WTC11 (cell line): ENCODE measurements at regions not wholly inside any gene's neighbourhood (a gene's known extent, or its start where the extent isn't known, plus 50 kb on each side); places are given as distances from the start of the nearest gene placed in this dataset.

ENCODE experiments used
- ATAC-seq: fragments of 200-7000 bp; cut with Tn5 transposase; 2 replicates; pipeline ENCODE4 v1.10.0; 2021; ENCODE audit warnings: mild to moderate bottlenecking, moderate library complexity
- CTCF ChIA-PET: fragments of 300-600 bp; sonication (Branson Sonifier 250); formaldehyde crosslinking; loops from one replicate; lab custom pipeline; 2021; ENCODE audit warnings: antibody characterized with exemption; lab: Charles Lee
- POLR2A ChIA-PET: fragments of 350-600 bp; sonication (Branson Sonifier 250); formaldehyde crosslinking; loops from one replicate; lab custom pipeline; 2021; ENCODE audit warnings: antibody characterized with exemption; lab: Charles Lee
- DNase-seq: peaks from one replicate; pipeline ENCODE4 v3.0.0; 2021; ENCODE audit warnings: low spot score
- H3K27ac Mint-ChIP-seq: 2 replicates; pipeline ENCODE4 v1.8.0; 2021; ENCODE audit warnings: mixed read lengths
- H3K27me3 Mint-ChIP-seq: 2 replicates; pipeline ENCODE4 v1.8.0; 2021; ENCODE audit warnings: low read depth, mild to moderate bottlenecking, moderate library complexity, mixed read lengths
- H3K36me3 Mint-ChIP-seq: 2 replicates; pipeline ENCODE4 v1.8.0; 2021; ENCODE audit warnings: mixed read lengths
- H3K4me1 Mint-ChIP-seq: 2 replicates; pipeline ENCODE4 v1.8.0; 2022; ENCODE audit warnings: mixed read lengths
- H3K4me3 Mint-ChIP-seq: 2 replicates; pipeline ENCODE4 v1.8.0; 2021; ENCODE audit warnings: mild to moderate bottlenecking, moderate library complexity, mixed read lengths
- H3K9me3 Mint-ChIP-seq: 2 replicates; pipeline ENCODE4 v1.8.0; 2021; ENCODE audit warnings: mixed read lengths
- ATF1 ChIP-seq: sonication (generic); formaldehyde crosslinking; IDR thresholded peaks from 2 replicates; pipeline ENCODE4 v1.8.1; 2023; ENCODE audit warnings: mild to moderate bottlenecking, moderate library complexity, missing genetic modification reagents
- CBFB ChIP-seq: sonication (generic); formaldehyde crosslinking; IDR thresholded peaks from 2 replicates; pipeline ENCODE4 v1.8.1; 2022; ENCODE audit warnings: mild to moderate bottlenecking, low read depth, missing genetic modification reagents
- EMX1 ChIP-seq: fragments of 250-450 bp; sonication (Bioruptor Pico); IDR thresholded peaks from 2 replicates; pipeline ENCODE4 v1.8.0; 2021; ENCODE audit warnings: mild to moderate bottlenecking
- ESRRA ChIP-seq: sonication (generic); formaldehyde crosslinking; IDR thresholded peaks from 2 replicates; pipeline ENCODE4 v1.8.1; 2022; ENCODE audit warnings: mild to moderate bottlenecking, missing genetic modification reagents, borderline replicate concordance
- JAZF1 ChIP-seq: fragments of 250-450 bp; sonication (Bioruptor Pico); IDR thresholded peaks from 2 replicates; pipeline ENCODE4 v1.9.0; 2021; ENCODE audit warnings: moderate library complexity, mild to moderate bottlenecking, inconsistent platforms
- OVOL2 ChIP-seq: fragments of 250-450 bp; sonication (Bioruptor Pico); IDR thresholded peaks from 2 replicates; pipeline ENCODE4 v1.9.0; 2021; ENCODE audit warnings: mild to moderate bottlenecking, borderline replicate concordance
- PRRX2 ChIP-seq: fragments of 250-450 bp; sonication (Bioruptor Pico); IDR thresholded peaks from 2 replicates; pipeline ENCODE4 v1.8.0; 2021; ENCODE audit warnings: mild to moderate bottlenecking
- SMAD4 ChIP-seq: sonication (generic); formaldehyde crosslinking; IDR thresholded peaks from 2 replicates; pipeline ENCODE4 v1.8.0; 2022; ENCODE audit warnings: mild to moderate bottlenecking, missing genetic modification reagents
- SP1 ChIP-seq: sonication (generic); formaldehyde crosslinking; conservative IDR thresholded peaks from 2 replicates; pipeline ENCODE4 v1.8.1; 2022; ENCODE audit warnings: missing genetic modification reagents
- TEAD1 ChIP-seq: sonication (generic); formaldehyde crosslinking; IDR thresholded peaks from 2 replicates; pipeline ENCODE4 v1.8.0; 2022; ENCODE audit warnings: mild to moderate bottlenecking, missing genetic modification reagents
- TP53 ChIP-seq: sonication (generic); formaldehyde crosslinking; IDR thresholded peaks from 2 replicates; pipeline ENCODE4 v1.8.1; 2023; ENCODE audit warnings: mild to moderate bottlenecking, missing genetic modification reagents
- ZBTB21 ChIP-seq: sonication (generic); formaldehyde crosslinking; IDR thresholded peaks from 2 replicates; pipeline ENCODE4 v1.8.1; 2023; ENCODE audit warnings: mild to moderate bottlenecking, missing genetic modification reagents, borderline replicate concordance
- TF ChIP-seq, protein P1 (sequence below): sonication (generic); formaldehyde crosslinking; IDR thresholded peaks from 2 replicates; pipeline ENCODE4 v1.8.0; 2022; ENCODE audit warnings: mild to moderate bottlenecking, missing genetic modification reagents
- TF ChIP-seq, protein P2 (sequence below): sonication (generic); formaldehyde crosslinking; IDR thresholded peaks from 2 replicates; pipeline ENCODE4 v1.8.1; 2022; ENCODE audit warnings: mild to moderate bottlenecking, missing genetic modification reagents, moderate library complexity, borderline replicate concordance
- TF ChIP-seq, protein P3 (sequence below): fragments of 250-450 bp; sonication (Bioruptor Pico); conservative IDR thresholded peaks from 2 replicates; pipeline ENCODE4 v1.9.0; 2021; ENCODE audit warnings: mild to moderate bottlenecking
- TF ChIP-seq, protein P4 (sequence below): sonication (generic); formaldehyde crosslinking; conservative IDR thresholded peaks from 2 replicates; pipeline ENCODE4 v1.8.1; 2022; ENCODE audit warnings: mild to moderate bottlenecking, missing genetic modification reagents
- TF ChIP-seq, protein P5 (sequence below): sonication (generic); formaldehyde crosslinking; IDR thresholded peaks from 2 replicates; pipeline ENCODE4 v1.8.1; 2023; ENCODE audit warnings: mild to moderate bottlenecking, missing genetic modification reagents
- TF ChIP-seq, protein P6 (sequence below): fragments of 250-450 bp; sonication (Bioruptor Pico); IDR thresholded peaks from 2 replicates; pipeline ENCODE4 v1.9.0; 2021; ENCODE audit warnings: mild to moderate bottlenecking
- TF ChIP-seq, protein P7 (sequence below): fragments of 250-450 bp; sonication (Bioruptor Pico); IDR thresholded peaks from 2 replicates; pipeline ENCODE4 v1.9.0; 2021; ENCODE audit warnings: mild to moderate bottlenecking
- TF ChIP-seq, protein P8 (sequence below): fragments of 250-450 bp; sonication (Bioruptor Pico); IDR thresholded peaks from 2 replicates; pipeline ENCODE4 v2.1.2; 2022; ENCODE audit warnings: mild to moderate bottlenecking, moderate library complexity

DNA sequence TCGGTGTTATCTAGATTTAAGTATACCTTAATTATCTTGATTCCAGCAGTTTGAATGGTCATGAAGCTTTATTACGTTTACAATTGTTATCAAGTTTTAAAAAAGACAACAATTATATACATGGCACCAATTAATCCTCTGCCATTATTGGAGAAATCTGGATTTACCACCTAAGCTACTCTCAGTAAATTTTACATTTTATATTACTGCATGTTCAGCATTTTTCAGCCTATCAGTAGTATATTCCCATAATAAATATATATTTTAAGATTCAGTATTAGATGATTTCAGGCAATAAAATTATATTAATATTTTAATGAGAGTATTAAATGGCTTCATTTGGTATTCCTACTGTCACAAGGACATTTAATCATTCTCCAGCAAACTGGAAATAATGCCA is 264.5 kb upstream of the PRDM9 start (continued):
- TF ChIP-seq, protein P1, sequence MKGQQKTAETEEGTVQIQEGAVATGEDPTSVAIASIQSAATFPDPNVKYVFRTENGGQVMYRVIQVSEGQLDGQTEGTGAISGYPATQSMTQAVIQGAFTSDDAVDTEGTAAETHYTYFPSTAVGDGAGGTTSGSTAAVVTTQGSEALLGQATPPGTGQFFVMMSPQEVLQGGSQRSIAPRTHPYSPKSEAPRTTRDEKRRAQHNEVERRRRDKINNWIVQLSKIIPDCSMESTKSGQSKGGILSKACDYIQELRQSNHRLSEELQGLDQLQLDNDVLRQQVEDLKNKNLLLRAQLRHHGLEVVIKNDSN (CRISPR knock-in tag), result no peak
- TF ChIP-seq, protein P2, sequence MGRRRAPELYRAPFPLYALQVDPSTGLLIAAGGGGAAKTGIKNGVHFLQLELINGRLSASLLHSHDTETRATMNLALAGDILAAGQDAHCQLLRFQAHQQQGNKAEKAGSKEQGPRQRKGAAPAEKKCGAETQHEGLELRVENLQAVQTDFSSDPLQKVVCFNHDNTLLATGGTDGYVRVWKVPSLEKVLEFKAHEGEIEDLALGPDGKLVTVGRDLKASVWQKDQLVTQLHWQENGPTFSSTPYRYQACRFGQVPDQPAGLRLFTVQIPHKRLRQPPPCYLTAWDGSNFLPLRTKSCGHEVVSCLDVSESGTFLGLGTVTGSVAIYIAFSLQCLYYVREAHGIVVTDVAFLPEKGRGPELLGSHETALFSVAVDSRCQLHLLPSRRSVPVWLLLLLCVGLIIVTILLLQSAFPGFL, result no peak
- TF ChIP-seq, protein P3, sequence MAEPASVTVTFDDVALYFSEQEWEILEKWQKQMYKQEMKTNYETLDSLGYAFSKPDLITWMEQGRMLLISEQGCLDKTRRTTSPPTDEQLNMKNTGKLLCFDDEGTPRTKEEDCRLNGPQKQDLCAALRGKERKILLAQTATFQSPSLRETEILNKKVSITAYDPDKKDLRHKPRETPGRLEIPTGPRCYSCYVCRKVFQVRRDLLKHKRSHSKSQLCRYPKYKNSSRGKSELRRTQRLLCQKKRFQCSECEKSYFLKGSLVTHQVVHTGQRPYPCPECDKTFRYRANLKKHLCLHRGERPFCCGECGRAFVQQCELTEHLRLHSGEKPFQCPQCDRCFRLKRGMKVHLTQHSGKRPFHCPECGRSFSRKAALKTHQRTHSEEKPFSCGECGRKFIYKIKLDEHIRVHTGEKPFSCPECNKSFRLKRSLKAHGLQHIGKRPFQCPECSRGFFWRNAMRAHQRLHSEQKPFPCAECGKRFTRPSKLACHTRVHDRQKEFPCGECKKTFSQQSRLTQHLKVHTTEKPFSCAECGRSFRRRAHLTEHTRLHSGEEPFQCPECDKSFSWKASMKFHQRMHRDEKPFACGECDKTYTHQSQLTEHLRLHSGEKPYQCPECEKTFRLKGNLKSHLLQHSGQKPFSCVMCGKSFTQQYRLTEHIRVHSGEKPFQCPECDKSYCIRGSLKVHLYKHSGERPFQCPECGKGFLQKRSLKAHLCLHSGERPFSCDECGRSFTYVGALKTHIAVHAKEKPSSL (CRISPR knock-in tag), result no peak
- TF ChIP-seq JAZF1 (CRISPR knock-in tag) (no peak), ZBTB21 (CRISPR knock-in tag) (no peak)
- TF ChIP-seq, protein P4, sequence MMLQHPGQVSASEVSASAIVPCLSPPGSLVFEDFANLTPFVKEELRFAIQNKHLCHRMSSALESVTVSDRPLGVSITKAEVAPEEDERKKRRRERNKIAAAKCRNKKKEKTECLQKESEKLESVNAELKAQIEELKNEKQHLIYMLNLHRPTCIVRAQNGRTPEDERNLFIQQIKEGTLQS, result no peak
- TF ChIP-seq, all 79 proteins: peak for 0

DNA sequence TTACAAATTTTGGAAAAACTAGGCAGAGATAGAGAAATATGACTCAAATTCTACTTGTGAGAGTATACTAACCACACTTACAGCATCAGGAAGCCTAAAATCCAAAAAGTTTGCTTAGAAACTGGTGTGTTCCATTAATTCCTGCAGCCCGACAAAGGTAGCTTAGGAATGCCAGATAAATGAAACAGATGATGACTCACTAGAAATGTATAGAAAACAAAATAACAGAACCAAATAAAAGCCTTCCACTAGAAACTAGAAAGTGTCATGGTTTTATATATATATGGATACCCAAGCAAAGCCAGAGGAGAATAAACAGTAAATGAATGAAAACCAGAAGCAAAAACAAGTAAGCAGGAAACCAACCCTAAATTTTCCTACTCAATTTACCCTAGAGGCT is 272.2 kb upstream of the PRDM9 start:
- Mint-ChIP-seq H3K27ac (peak overlapping the region; percentile 78), H3K4me1 (peaks cover 74% of the 10 kb centered on the region), H3K4me3 (peak overlapping the region; percentile 36), H3K27me3 (no peaks in the 10 kb centered on the region), H3K9me3 (peaks cover 26% of the 10 kb centered on the region; the same call in 1 of the 2 replicates), H3K36me3 (peaks cover 9% of the 10 kb centered on the region; the same call in 1 of the 2 replicates)
- ChIA-PET POLR2A (no interaction called here), CTCF (no interaction called here)
- DNase-seq (no peak), ATAC-seq (no peak)
- no peak for TF ChIP-seq EMX1 (CRISPR knock-in tag)
- TF ChIP-seq SMAD4 (CRISPR knock-in tag), result no peak
- TF ChIP-seq SP1, result no peak

DNA sequence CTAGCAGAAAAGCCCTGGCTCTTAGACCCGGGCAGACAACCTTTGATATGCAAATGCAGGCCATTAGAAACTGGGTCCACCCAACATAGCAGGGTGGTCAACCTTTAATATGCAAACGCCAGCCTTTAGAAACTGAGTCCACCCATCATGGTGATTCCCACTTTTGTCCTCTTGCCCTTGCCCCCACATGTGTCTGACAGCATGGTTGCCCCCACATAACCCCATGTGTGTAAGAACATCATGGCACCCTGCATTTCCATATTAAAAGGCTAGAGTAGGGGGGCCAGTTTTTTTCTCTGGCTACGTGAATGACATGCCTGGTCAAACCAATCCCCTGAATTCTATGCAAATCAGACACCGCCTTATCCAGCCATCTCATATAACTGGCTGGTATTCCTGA is 273.2 kb upstream of the PRDM9 start:
- ATAC-seq (peak; percentile 92), DNase-seq (peak; percentile 30)
- peaks cover 9% of the 10 kb centered on the region; the same call in 1 of the 2 replicates for H3K36me3 Mint-ChIP-seq
- no peaks in the 10 kb centered on the region for H3K27me3 Mint-ChIP-seq
- peaks cover 68% of the 10 kb centered on the region for H3K4me1 Mint-ChIP-seq
- POLR2A ChIA-PET, result no interaction called here
- TF ChIP-seq CBFB (CRISPR knock-in tag) (0 out of 2 replicates have a peak, but pooled peaks have one; percentile 29), PRRX2 (CRISPR knock-in tag) (peak; percentile 59; the same call in 1 of the 2 replicates), TEAD1 (CRISPR knock-in tag) (peak; percentile 75; the same call in 1 of the 2 replicates)
- TF ChIP-seq, protein P5, sequence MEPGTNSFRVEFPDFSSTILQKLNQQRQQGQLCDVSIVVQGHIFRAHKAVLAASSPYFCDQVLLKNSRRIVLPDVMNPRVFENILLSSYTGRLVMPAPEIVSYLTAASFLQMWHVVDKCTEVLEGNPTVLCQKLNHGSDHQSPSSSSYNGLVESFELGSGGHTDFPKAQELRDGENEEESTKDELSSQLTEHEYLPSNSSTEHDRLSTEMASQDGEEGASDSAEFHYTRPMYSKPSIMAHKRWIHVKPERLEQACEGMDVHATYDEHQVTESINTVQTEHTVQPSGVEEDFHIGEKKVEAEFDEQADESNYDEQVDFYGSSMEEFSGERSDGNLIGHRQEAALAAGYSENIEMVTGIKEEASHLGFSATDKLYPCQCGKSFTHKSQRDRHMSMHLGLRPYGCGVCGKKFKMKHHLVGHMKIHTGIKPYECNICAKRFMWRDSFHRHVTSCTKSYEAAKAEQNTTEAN (CRISPR knock-in tag), result no peak
- CTCF ChIA-PET, result no interaction called here
- peak overlapping the region; percentile 78 for H3K27ac Mint-ChIP-seq
- peaks cover 23% of the 10 kb centered on the region; the same call in 1 of the 2 replicates for H3K9me3 Mint-ChIP-seq
- peak overlapping the region; percentile 36 for H3K4me3 Mint-ChIP-seq

DNA sequence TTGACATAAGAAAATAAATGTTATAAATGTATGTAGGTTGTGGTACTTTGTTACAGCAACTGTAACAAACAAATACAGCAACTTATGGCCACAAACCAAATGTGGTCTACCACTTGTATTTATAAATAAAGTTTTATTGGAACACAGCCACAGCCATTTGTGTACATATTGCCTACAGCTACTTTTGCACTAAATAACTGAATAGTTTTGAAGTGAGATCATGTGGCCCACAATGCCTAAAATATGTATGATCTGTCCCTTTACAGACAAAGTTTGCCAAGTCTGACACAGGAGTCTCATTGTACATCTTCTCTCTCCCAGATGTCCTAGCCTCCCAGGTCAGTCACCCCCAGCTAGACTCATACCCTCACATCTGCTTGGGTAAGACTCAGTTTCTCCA is 283.6 kb upstream of the PRDM9 start:
- Mint-ChIP-seq H3K4me3 (no peak overlapping the region), H3K4me1 (peaks cover 8% of the 10 kb centered on the region), H3K36me3 (peaks cover 7% of the 10 kb centered on the region; the same call in 1 of the 2 replicates), H3K27ac (no peak overlapping the region), H3K27me3 (no peaks in the 10 kb centered on the region), H3K9me3 (peaks cover 30% of the 10 kb centered on the region)
- CTCF ChIA-PET, result no interaction called here
- ATAC-seq (no peak), DNase-seq (no peak)
- POLR2A ChIA-PET, result no interaction called here
- TF ChIP-seq EMX1 (CRISPR knock-in tag) (no peak), ESRRA (no peak), ATF1 (CRISPR knock-in tag) (no peak), TP53 (CRISPR knock-in tag) (no peak), SMAD4 (CRISPR knock-in tag) (no peak), OVOL2 (CRISPR knock-in tag) (no peak)
- TF ChIP-seq, protein P6, sequence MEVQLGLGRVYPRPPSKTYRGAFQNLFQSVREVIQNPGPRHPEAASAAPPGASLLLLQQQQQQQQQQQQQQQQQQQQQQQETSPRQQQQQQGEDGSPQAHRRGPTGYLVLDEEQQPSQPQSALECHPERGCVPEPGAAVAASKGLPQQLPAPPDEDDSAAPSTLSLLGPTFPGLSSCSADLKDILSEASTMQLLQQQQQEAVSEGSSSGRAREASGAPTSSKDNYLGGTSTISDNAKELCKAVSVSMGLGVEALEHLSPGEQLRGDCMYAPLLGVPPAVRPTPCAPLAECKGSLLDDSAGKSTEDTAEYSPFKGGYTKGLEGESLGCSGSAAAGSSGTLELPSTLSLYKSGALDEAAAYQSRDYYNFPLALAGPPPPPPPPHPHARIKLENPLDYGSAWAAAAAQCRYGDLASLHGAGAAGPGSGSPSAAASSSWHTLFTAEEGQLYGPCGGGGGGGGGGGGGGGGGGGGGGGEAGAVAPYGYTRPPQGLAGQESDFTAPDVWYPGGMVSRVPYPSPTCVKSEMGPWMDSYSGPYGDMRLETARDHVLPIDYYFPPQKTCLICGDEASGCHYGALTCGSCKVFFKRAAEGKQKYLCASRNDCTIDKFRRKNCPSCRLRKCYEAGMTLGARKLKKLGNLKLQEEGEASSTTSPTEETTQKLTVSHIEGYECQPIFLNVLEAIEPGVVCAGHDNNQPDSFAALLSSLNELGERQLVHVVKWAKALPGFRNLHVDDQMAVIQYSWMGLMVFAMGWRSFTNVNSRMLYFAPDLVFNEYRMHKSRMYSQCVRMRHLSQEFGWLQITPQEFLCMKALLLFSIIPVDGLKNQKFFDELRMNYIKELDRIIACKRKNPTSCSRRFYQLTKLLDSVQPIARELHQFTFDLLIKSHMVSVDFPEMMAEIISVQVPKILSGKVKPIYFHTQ (CRISPR knock-in tag), result no peak
- TF ChIP-seq, protein P7, sequence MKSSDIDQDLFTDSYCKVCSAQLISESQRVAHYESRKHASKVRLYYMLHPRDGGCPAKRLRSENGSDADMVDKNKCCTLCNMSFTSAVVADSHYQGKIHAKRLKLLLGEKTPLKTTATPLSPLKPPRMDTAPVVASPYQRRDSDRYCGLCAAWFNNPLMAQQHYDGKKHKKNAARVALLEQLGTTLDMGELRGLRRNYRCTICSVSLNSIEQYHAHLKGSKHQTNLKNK (CRISPR knock-in tag), result no peak
- TF ChIP-seq, protein P8, sequence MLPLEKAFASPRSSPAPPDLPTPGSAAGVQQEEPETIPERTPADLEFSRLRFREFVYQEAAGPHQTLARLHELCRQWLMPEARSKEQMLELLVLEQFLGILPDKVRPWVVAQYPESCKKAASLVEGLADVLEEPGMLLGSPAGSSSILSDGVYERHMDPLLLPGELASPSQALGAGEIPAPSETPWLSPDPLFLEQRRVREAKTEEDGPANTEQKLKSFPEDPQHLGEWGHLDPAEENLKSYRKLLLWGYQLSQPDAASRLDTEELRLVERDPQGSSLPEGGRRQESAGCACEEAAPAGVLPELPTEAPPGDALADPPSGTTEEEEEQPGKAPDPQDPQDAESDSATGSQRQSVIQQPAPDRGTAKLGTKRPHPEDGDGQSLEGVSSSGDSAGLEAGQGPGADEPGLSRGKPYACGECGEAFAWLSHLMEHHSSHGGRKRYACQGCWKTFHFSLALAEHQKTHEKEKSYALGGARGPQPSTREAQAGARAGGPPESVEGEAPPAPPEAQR (CRISPR knock-in tag), result no peak
